ENCODE measurements at regions not wholly inside any gene's neighbourhood (a gene's known extent, or its start where the extent isn't known, plus 50 kb on each side); places are given as distances from the start of the nearest gene placed in this dataset.

GRCh38 chr2:138183705-138184104 lies 219.4 kb downstream of the HNMT start:
- H3K4me1 ChIP-seq (ENCODE audit: control extremely low read depth in 1 of 4, control insufficient read depth in 4 of 4, insufficient read depth in 4 of 4, low read length in 3 of 4) = no peaks in the 10 kb centered on the region
- no peaks in the 10 kb centered on the region for H3K36me3 ChIP-seq (ENCODE audit: control insufficient read depth in 4 of 4, insufficient read depth in 4 of 4, low read length in 3 of 4)
- ChIA-PET POLR2A (no interaction called here), CTCF (interaction anchor here (1.0 kb wide), 2 partner anchors 8 to 14 kb away, joined by 3 to 4 read pairs; no protein-coding TSS in a partner anchor)
- no peak overlapping the region for H3K27ac ChIP-seq (ENCODE audit: insufficient read depth in 1 of 2, low read depth in 1 of 2, low read length in 2 of 2, poor library complexity in 1 of 2, severe bottlenecking in 2 of 2)
- H3K9me3 ChIP-seq (ENCODE audit: control extremely low read depth in 1 of 5, control insufficient read depth in 4 of 5, insufficient read depth in 2 of 5, low read depth in 1 of 5, low read length in 4 of 5) = no peaks in the 10 kb centered on the region
- 100% methylated on average over 1 of the region's 2 CpGs for WGBS (ENCODE audit: insufficient coverage)
- DNase-seq = no peak
- H3K27me3 ChIP-seq (replicated peaks in 2 of 5; ENCODE audit: control insufficient read depth in 4 of 5, insufficient read depth in 5 of 5, low read length in 4 of 5) = no peaks in the 10 kb centered on the region
- no peak overlapping the region for H3K4me3 ChIP-seq (ENCODE audit: control insufficient read depth in 1 of 7, extremely low read depth in 1 of 7, insufficient read depth in 4 of 7, low read depth in 2 of 7, low read length in 6 of 7)

GRCh38 chr2:138184428-138184827 lies 220.2 kb downstream of the HNMT start:
- no peak overlapping the region for H3K27ac ChIP-seq (ENCODE audit: insufficient read depth in 1 of 2, low read depth in 1 of 2, low read length in 2 of 2, poor library complexity in 1 of 2, severe bottlenecking in 2 of 2)
- CTCF ChIA-PET = no interaction called here
- DNase-seq = no peak
- H3K4me3 ChIP-seq (ENCODE audit: control insufficient read depth in 1 of 7, extremely low read depth in 1 of 7, insufficient read depth in 4 of 7, low read depth in 2 of 7, low read length in 6 of 7) = no peak overlapping the region
- no peaks in the 10 kb centered on the region for H3K9me3 ChIP-seq (ENCODE audit: control extremely low read depth in 1 of 5, control insufficient read depth in 4 of 5, insufficient read depth in 2 of 5, low read depth in 1 of 5, low read length in 4 of 5)
- WGBS (ENCODE audit: insufficient coverage) = 100% methylated on average over 1 of the region's 1 CpG
- H3K27me3 ChIP-seq (replicated peaks in 2 of 5; ENCODE audit: control insufficient read depth in 4 of 5, insufficient read depth in 5 of 5, low read length in 4 of 5) = no peaks in the 10 kb centered on the region
- POLR2A ChIA-PET = no interaction called here
- H3K4me1 ChIP-seq (ENCODE audit: control extremely low read depth in 1 of 4, control insufficient read depth in 4 of 4, insufficient read depth in 4 of 4, low read length in 3 of 4) = no peaks in the 10 kb centered on the region
- H3K36me3 ChIP-seq (ENCODE audit: control insufficient read depth in 4 of 4, insufficient read depth in 4 of 4, low read length in 3 of 4) = no peaks in the 10 kb centered on the region

DNA sequence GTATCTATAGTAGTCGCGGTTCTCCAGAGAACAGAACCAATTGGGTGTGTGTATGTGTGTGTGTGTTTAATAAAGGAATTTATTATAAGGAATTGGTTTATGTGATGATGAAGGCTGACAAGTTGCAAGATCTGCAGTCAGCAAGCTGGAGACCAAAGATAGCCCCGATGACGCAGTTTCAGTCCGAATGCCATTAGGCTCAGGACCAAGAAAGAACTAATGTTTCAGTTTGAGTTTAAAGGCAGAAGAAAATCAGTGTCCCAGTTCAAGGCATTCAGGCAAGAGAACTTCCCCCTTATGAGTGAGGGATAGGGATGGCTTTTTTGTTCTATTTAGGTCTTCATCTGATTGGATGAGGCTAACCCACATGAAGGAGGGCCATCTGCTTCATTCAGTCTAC lies 221.6 kb downstream of the HNMT start:
- no peaks in the 10 kb centered on the region for H3K27me3 ChIP-seq (replicated peaks in 2 of 5; ENCODE audit: control insufficient read depth in 4 of 5, insufficient read depth in 5 of 5, low read length in 4 of 5)
- 98% methylated on average over 5 of the region's 5 CpGs for WGBS (ENCODE audit: insufficient coverage)
- CTCF ChIA-PET = no interaction called here

DNA sequence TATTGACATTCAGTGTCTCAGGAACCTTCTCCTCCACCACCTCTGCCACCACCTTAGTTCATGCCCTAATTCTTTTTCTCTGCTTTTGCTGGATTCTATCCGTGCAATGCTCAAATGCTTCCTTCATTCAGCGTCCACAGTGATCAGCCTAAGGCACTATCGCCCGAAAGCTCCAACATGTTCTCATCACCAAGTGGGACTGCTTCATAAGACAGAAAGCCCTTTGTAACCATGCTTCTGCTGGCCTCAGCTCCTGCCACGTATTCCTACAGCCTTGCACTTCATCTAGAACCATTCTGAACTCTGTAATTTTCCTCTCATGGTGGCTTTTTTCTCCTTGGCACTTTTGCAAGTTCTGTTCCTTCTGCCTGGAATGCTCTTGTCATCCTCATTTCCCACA lies 222.9 kb downstream of the HNMT start:
- ChIA-PET POLR2A (no interaction called here), CTCF (no interaction called here)
- H3K4me3 ChIP-seq (ENCODE audit: control insufficient read depth in 1 of 7, extremely low read depth in 1 of 7, insufficient read depth in 4 of 7, low read depth in 2 of 7, low read length in 6 of 7) = no peak overlapping the region
- no peaks in the 10 kb centered on the region for H3K4me1 ChIP-seq (ENCODE audit: control extremely low read depth in 1 of 4, control insufficient read depth in 4 of 4, insufficient read depth in 4 of 4, low read length in 3 of 4)
- no peaks in the 10 kb centered on the region for H3K9me3 ChIP-seq (ENCODE audit: control extremely low read depth in 1 of 5, control insufficient read depth in 4 of 5, insufficient read depth in 2 of 5, low read depth in 1 of 5, low read length in 4 of 5)
- DNase-seq = no peak
- H3K27ac ChIP-seq (ENCODE audit: insufficient read depth in 1 of 2, low read depth in 1 of 2, low read length in 2 of 2, poor library complexity in 1 of 2, severe bottlenecking in 2 of 2) = no peak overlapping the region
- WGBS (ENCODE audit: insufficient coverage) = 96% methylated on average over 5 of the region's 5 CpGs
- no peaks in the 10 kb centered on the region for H3K36me3 ChIP-seq (ENCODE audit: control insufficient read depth in 4 of 4, insufficient read depth in 4 of 4, low read length in 3 of 4)
- no peaks in the 10 kb centered on the region for H3K27me3 ChIP-seq (replicated peaks in 2 of 5; ENCODE audit: control insufficient read depth in 4 of 5, insufficient read depth in 5 of 5, low read length in 4 of 5)

More for the DNA sequence above, 221.6 kb downstream of the HNMT start:
- Histone ChIP-seq H3K36me3 (ENCODE audit: control insufficient read depth in 4 of 4, insufficient read depth in 4 of 4, low read length in 3 of 4) (no peaks in the 10 kb centered on the region), H3K27ac (ENCODE audit: insufficient read depth in 1 of 2, low read depth in 1 of 2, low read length in 2 of 2, poor library complexity in 1 of 2, severe bottlenecking in 2 of 2) (no peak overlapping the region), H3K9me3 (ENCODE audit: control extremely low read depth in 1 of 5, control insufficient read depth in 4 of 5, insufficient read depth in 2 of 5, low read depth in 1 of 5, low read length in 4 of 5) (no peaks in the 10 kb centered on the region), H3K4me1 (ENCODE audit: control extremely low read depth in 1 of 4, control insufficient read depth in 4 of 4, insufficient read depth in 4 of 4, low read length in 3 of 4) (no peaks in the 10 kb centered on the region), H3K4me3 (ENCODE audit: control insufficient read depth in 1 of 7, extremely low read depth in 1 of 7, insufficient read depth in 4 of 7, low read depth in 2 of 7, low read length in 6 of 7) (no peak overlapping the region)
- no peak for DNase-seq
- POLR2A ChIA-PET = no interaction called here

DNA sequence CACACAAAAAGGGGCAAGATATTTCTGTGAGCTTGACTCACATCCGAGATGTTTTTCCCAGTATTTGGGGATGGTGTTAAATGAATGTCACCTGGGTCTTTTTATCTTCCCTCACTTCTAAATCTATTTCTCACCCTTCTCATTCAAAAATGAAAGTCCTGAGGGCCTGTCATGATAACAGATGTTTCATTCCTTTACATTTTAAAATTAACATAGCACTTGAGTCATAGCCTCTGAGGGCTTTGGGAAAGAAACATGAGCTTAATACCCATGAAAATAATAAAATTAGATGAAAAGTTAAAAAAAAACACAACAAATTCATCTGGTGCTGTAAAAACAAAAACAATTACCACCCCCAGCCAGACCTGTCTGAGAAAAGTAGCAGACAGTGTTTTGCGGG lies 226.7 kb downstream of the HNMT start:
- no peaks in the 10 kb centered on the region for H3K27me3 ChIP-seq (replicated peaks in 2 of 5; ENCODE audit: control insufficient read depth in 4 of 5, insufficient read depth in 5 of 5, low read length in 4 of 5)
- H3K4me1 ChIP-seq (ENCODE audit: control extremely low read depth in 1 of 4, control insufficient read depth in 4 of 4, insufficient read depth in 4 of 4, low read length in 3 of 4) = no peaks in the 10 kb centered on the region
- no peak overlapping the region for H3K4me3 ChIP-seq (ENCODE audit: control insufficient read depth in 1 of 7, extremely low read depth in 1 of 7, insufficient read depth in 4 of 7, low read depth in 2 of 7, low read length in 6 of 7)
- no peak overlapping the region for H3K27ac ChIP-seq (ENCODE audit: insufficient read depth in 1 of 2, low read depth in 1 of 2, low read length in 2 of 2, poor library complexity in 1 of 2, severe bottlenecking in 2 of 2)
- H3K36me3 ChIP-seq (ENCODE audit: control insufficient read depth in 4 of 4, insufficient read depth in 4 of 4, low read length in 3 of 4) = no peaks in the 10 kb centered on the region
- WGBS (ENCODE audit: insufficient coverage) = no CpG with 5 or more reads among the region's 2 CpGs
- DNase-seq = no peak
- ChIA-PET CTCF (interaction anchor here (1.6 kb wide), 1 partner anchor 8 kb away, joined by 4 read pairs; no protein-coding TSS in a partner anchor), POLR2A (no interaction called here)
- no peaks in the 10 kb centered on the region for H3K9me3 ChIP-seq (ENCODE audit: control extremely low read depth in 1 of 5, control insufficient read depth in 4 of 5, insufficient read depth in 2 of 5, low read depth in 1 of 5, low read length in 4 of 5)

- ChIA-PET CTCF (interaction anchor here (0.6 kb wide), 1 partner anchor 13 kb away, joined by 3 read pairs; no protein-coding TSS in a partner anchor), POLR2A (no interaction called here)
- no peaks in the 10 kb centered on the region for H3K4me1 ChIP-seq (ENCODE audit: control extremely low read depth in 1 of 4, control insufficient read depth in 4 of 4, insufficient read depth in 4 of 4, low read length in 3 of 4)
- H3K9me3 ChIP-seq (ENCODE audit: control extremely low read depth in 1 of 5, control insufficient read depth in 4 of 5, insufficient read depth in 2 of 5, low read depth in 1 of 5, low read length in 4 of 5) = no peaks in the 10 kb centered on the region
- H3K36me3 ChIP-seq (ENCODE audit: control insufficient read depth in 4 of 4, insufficient read depth in 4 of 4, low read length in 3 of 4) = no peaks in the 10 kb centered on the region
- no peak overlapping the region for H3K27ac ChIP-seq (ENCODE audit: insufficient read depth in 1 of 2, low read depth in 1 of 2, low read length in 2 of 2, poor library complexity in 1 of 2, severe bottlenecking in 2 of 2)
- WGBS (ENCODE audit: insufficient coverage) = 88% methylated on average over 6 of the region's 8 CpGs
- no peak overlapping the region for H3K4me3 ChIP-seq (ENCODE audit: control insufficient read depth in 1 of 7, extremely low read depth in 1 of 7, insufficient read depth in 4 of 7, low read depth in 2 of 7, low read length in 6 of 7)
- no peaks in the 10 kb centered on the region for H3K27me3 ChIP-seq (replicated peaks in 2 of 5; ENCODE audit: control insufficient read depth in 4 of 5, insufficient read depth in 5 of 5, low read length in 4 of 5)
- DNase-seq = no peak
These were observed 229.3 kb downstream of the HNMT start for GRCh38 chr2:138193416-138194213.

DNA sequence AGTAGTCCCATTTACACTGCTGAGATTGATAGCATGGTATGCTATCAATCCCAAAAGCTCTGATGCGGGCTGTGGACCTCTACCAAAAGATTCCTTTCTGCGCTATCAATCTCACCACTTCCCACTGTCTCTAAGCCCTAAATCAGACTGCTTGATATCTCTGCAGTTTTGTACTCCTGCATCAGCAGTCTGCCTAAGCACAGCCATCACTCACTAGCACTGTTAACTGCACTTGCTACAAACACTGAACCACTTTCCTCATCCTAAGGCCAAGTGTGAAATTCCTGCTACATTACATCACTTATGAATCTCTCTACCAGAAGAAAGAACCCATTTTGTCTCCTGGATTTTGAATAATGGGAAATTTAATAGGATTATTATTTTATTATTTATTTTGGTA lies 237.0 kb downstream of the HNMT start:
- Histone ChIP-seq H3K27ac (ENCODE audit: insufficient read depth in 1 of 2, low read depth in 1 of 2, low read length in 2 of 2, poor library complexity in 1 of 2, severe bottlenecking in 2 of 2) (no peak overlapping the region), H3K4me3 (ENCODE audit: control insufficient read depth in 1 of 7, extremely low read depth in 1 of 7, insufficient read depth in 4 of 7, low read depth in 2 of 7, low read length in 6 of 7) (no peak overlapping the region), H3K9me3 (ENCODE audit: control extremely low read depth in 1 of 5, control insufficient read depth in 4 of 5, insufficient read depth in 2 of 5, low read depth in 1 of 5, low read length in 4 of 5) (peaks cover 0 to 1% (median 0%) of the 10 kb centered on the region in 5 experiments), H3K4me1 (ENCODE audit: control extremely low read depth in 1 of 4, control insufficient read depth in 4 of 4, insufficient read depth in 4 of 4, low read length in 3 of 4) (no peaks in the 10 kb centered on the region), H3K27me3 (replicated peaks in 2 of 5; ENCODE audit: control insufficient read depth in 4 of 5, insufficient read depth in 5 of 5, low read length in 4 of 5) (no peaks in the 10 kb centered on the region), H3K36me3 (ENCODE audit: control insufficient read depth in 4 of 4, insufficient read depth in 4 of 4, low read length in 3 of 4) (no peaks in the 10 kb centered on the region)
- ChIA-PET POLR2A (no interaction called here), CTCF (no interaction called here)
- DNase-seq = no peak
- WGBS (ENCODE audit: insufficient coverage) = 100% methylated on average over 2 of the region's 2 CpGs
